Jurkat, Clone E6-1 (cell line): ENCODE measurements at regions not wholly inside any gene's neighbourhood (a gene's known extent, or its start where the extent isn't known, plus 50 kb on each side); places are given as distances from the start of the nearest gene placed in this dataset.

Experiments used
- DNase-seq: peaks from one replicate; pipeline ENCODE4 v3.0.0-alpha.2; 2011; ENCODE audit warnings: low read depth, low spot score
- H3K4me3 ChIP-seq: 2 replicates; pipeline ENCODE4 v1.5.1; 2011; ENCODE audit warnings: mild to moderate bottlenecking, low read length, control low read depth, moderate library complexity

DNA sequence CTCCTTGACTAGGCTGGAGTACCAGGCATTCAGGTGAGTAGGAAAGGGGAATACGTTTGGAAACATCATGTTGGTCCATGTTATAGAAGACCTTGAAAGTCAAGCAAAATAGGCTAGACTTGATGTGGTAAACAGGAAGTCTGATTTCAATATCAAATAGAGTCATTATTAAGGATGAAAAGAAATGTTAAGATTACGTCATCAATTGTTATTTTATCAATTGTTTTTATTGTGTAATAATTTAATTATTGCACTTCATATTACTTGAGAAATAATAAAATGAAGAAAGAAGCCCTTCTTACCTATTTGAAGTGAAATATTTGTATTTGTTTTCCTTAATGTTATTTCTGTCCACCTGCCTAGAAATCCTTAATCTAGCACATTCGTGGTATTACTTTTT lies 361.0 kb upstream of the HAND2 start:
- no peak for DNase-seq
- no peak overlapping the region for H3K4me3 ChIP-seq

- no peak overlapping the region for H3K4me3 ChIP-seq
These were observed 353.8 kb upstream of the HAND2 start for GRCh38 chr4:173883821-173884220.

GRCh38 chr4:173880897-173881296 lies 350.9 kb upstream of the HAND2 start:
- DNase-seq, result no peak
- H3K4me3 ChIP-seq, result no peak overlapping the region

More at GRCh38 chr4:173883821-173884220, 353.8 kb upstream of the HAND2 start:
- no peak for DNase-seq

DNA sequence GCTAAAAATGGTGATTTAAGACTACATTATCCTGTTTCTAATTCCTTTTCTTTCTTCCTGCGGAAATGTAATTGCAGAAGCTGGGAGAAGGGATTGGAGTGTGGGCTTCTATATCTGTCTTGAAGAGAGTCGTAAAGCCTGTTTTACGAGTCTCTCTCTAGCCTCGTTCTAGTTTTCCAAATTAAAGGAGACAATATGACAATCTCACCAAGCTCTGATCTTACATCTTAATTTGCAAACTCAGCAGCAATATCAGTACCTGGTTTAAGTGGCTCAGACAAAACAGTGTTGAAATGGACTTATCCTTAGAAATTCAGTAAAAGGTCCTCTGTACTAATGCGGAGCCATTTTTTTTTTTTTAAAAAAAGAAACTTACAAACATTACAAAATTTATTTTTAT lies 349.5 kb upstream of the HAND2 start:
- no peak for DNase-seq
- H3K4me3 ChIP-seq, result no peak overlapping the region

DNA sequence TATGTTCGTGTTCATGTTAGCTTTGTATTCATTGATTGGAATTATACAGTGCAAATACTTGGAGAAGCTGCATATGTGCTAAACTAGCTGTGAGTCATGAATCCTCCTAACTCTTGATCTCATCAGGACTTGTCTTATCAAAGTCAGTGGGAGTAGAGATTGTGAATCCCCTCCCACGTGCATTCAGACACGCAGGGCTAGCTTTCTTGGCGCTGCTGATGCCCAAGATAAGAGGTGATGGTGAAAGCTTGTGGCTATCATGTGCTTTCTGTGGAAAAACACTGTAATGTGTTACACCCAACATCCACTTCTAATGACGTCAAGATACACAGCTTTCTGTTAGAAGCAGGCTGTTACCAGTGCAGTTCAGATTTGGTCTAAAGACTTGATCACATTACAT lies 348.7 kb upstream of the HAND2 start:
- no peak overlapping the region for H3K4me3 ChIP-seq
- no peak for DNase-seq

GRCh38 chr4:173871643-173872042 lies 341.6 kb upstream of the HAND2 start:
- H3K4me3 ChIP-seq, result no peak overlapping the region
- DNase-seq, result no peak

GRCh38 chr4:173866322-173867026 lies 336.4 kb upstream of the HAND2 start:
- no peak overlapping the region for H3K4me3 ChIP-seq
- no peak for DNase-seq

GRCh38 chr4:173862754-173863153 lies 332.7 kb upstream of the HAND2 start:
- no peak for DNase-seq
- H3K4me3 ChIP-seq, result no peak overlapping the region

- no peak for DNase-seq
- H3K4me3 ChIP-seq, result no peak overlapping the region
These were observed 330.1 kb upstream of the HAND2 start for GRCh38 chr4:173860094-173860493.

DNA sequence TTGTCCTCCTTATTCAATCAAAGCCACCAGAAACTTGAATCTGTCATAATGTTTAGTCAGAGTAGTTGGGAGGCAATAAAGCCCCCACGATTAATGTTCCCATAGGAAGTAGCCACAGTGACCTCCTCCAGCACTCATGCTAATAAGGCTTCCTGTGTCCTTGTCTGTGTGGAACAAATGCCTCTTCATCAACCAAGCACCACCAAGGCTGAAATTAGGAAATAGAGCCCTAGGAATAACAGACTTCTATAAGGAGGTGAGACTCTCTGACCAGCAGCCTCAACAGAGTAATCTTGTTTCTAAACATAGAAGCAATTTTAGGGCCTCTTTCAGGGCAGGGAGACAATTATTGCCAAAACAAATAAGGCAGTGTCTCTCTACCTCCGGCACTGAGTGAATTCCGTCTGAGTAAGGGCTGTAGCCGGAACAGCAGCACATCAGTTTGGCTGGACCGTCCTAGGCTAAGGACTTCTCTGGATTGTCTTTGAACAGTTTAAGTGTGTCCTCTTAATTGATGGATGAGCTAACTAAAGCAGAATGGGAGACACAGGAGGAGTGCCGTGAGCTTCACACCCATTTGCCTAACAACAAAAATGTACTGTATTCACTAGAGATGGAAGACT lies 329.2 kb upstream of the HAND2 start:
- no peak overlapping the region for H3K4me3 ChIP-seq
- no peak for DNase-seq

GRCh38 chr4:173858471-173858870 lies 328.4 kb upstream of the HAND2 start:
- no peak for DNase-seq
- no peak overlapping the region for H3K4me3 ChIP-seq

DNA sequence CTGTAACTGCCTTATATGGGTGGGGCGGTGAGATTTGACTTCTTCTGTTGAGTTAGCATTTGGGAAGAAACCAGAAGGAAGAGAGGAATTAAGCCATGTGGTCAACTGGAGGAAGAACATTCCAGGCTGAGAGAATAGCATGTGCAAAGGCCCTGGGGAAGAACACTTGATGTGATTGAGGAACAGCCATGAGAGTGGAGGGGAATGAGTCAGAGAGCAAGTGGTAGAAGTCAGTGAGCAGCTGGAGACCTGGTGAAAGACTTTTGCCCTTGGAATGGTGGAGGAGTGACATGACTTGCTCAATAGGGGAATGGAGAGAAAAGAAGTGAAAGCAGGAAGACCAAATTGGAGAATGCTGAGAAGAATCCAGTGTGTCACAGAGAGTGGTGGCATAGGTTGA lies 327.8 kb upstream of the HAND2 start:
- DNase-seq, result no peak
- H3K4me3 ChIP-seq, result no peak overlapping the region

DNA sequence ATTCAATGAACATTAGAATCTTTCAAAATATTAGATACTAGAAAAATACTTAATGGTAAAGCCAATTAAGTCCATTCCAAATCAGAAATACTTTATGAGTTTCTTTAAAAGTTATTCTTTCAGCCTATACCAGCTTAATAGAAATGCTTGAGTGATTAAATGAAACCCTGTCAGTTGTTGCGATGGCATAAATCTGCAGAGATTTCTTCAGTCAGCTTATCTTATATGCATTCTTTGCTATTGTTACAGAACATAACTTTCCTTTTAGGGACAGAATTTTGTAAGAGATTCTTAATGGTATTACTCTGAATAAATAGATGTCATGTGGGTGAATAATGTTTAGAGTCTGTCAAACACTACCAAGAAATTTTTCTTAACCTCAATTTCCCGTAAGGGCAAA lies 325.0 kb upstream of the HAND2 start:
- no peak for DNase-seq
- H3K4me3 ChIP-seq, result no peak overlapping the region

GRCh38 chr4:173852775-173853174 lies 322.7 kb upstream of the HAND2 start:
- H3K4me3 ChIP-seq, result no peak overlapping the region
- no peak for DNase-seq

DNA sequence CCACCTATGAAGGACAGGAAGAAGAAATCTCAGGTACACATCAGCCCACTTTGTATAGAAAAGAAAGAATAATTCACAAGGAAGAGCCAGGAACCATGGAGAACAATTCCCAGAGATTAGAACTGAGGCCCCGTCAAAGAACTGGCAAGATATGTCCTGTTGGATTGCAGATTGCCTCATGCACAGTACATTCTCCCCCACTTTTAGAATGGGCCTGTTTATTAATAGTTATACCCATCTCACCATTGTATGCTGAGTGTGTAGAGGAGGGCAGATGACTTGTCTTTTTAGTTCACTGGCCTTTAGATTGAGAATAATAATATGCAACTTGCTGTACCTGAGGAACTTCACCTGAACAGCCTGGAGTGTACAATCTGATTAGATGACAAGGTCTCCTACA lies 315.6 kb upstream of the HAND2 start:
- no peak for DNase-seq
- H3K4me3 ChIP-seq, result no peak overlapping the region

DNA sequence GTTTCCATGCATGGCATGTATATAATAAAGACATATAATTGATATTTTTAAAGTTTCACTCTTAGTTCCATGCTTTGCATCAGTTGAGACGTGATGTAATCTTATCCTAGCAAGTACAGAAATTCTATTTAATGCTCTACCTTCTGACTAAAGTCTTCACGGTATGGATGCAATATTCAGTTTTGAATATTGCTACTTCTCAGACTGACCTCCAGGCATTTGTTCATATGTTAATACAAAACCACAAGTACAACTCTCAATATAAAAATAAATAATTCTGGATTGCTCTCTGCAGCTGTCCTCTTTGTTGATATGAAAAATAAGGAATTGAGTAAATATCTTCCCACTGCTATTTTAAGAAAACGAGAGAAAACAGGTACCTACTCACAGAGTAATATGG lies 309.8 kb upstream of the HAND2 start:
- no peak for DNase-seq
- H3K4me3 ChIP-seq, result no peak overlapping the region

- no peak overlapping the region for H3K4me3 ChIP-seq
- DNase-seq, result no peak
These were observed 307.5 kb upstream of the HAND2 start for GRCh38 chr4:173837517-173837916.

DNA sequence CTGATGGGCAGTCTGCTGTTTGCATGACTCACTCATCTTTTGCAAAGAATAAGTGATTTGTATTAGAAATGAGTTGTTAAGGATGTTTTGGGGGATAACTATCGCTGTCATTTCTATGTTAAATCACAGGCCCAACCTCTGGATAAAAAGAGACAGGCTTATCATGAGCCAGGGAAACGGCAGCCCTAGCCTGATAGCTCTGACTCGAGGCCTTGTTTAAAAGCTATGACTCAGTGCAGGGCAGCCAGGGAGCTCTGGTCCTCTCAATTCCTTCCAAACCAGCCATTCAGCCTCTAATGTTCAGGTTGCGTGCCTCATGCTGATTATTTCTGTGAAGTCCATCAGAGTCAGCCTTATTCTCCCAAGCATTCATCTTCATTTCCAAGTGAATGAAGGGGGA lies 305.9 kb upstream of the HAND2 start:
- no peak overlapping the region for H3K4me3 ChIP-seq
- no peak for DNase-seq

DNA sequence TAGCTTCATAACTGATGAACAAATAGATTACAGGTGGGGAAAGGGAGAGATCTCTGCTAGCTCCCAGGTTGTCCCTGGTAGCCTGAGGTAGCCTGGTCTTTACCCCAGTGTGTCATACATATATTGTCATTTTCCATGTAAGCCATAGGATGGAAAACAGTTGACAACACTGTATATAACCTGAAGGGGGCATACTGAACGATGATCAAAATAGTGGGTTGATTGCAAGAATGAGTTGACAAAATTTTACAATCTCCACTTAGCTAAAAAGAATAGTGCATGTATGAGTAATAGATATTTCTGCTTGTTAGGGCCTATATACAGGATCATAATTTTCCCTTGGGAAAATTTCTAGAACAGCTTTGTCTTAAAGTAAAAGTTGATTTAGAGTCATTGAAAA lies 304.1 kb upstream of the HAND2 start:
- DNase-seq, result peak; percentile 8

DNA sequence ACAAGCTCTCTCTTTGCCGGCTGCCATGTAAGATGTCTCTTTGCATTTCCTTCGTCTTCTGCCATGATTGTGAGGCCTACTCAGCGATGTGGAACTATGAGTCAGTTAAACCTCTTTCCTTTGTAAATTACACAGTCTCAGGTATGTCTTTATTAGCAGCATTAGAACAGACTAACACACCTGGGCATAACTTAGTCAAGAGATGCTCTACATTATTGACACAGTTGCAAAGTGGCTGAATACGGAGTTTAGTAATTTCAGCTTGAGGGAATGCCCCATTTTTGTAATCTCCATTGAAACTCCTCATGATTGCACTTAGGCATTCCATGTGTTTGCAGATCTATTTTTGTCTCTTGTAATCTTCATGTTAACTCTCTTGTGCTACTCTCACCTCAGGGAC lies 299.5 kb upstream of the HAND2 start:
- DNase-seq, result no peak
- no peak overlapping the region for H3K4me3 ChIP-seq

More for the DNA sequence above, 304.1 kb upstream of the HAND2 start:
- no peak overlapping the region for H3K4me3 ChIP-seq

DNA sequence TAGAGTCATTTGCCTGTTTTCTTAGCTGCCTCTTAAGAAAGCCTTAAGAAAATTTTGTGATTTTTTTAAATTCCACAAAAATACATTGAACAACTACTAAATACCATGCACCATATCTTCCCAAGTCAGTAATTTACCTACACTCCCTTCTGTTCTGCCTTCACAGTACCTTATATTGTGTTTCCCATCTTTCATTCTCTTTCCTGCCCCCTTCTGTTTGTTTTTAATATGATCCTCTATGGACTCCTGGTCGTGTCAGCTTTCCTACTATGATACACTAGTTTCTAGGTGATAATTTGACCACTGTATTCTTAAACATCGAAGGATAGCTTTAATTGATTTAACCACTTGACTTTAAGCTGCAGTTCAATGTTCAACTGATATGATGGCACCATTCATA lies 297.7 kb upstream of the HAND2 start:
- no peak for DNase-seq
- H3K4me3 ChIP-seq, result no peak overlapping the region
